HL-60 (cell line): ENCODE measurements at regions not wholly inside any gene's neighbourhood (a gene's known extent, or its start where the extent isn't known, plus 50 kb on each side); places are given as distances from the start of the nearest gene placed in this dataset.

ENCODE experiments used
- CTCF ChIP-seq: IDR thresholded peaks from one replicate; pipeline ENCODE4 v1.5.1; 2011; ENCODE audit warnings: low read length, control low read depth, inconsistent platforms; ENCODE audit not compliant: insufficient read depth
- GABPA ChIP-seq: IDR thresholded peaks from 2 replicates; pipeline ENCODE4 v1.6.1; 2012; ENCODE audit warnings: low read depth
- POLR2AphosphoS5 ChIP-seq: IDR thresholded peaks from 2 replicates; pipeline ENCODE4 v1.6.1; 2012; ENCODE audit warnings: low read depth
- REST ChIP-seq: IDR thresholded peaks from 2 replicates; pipeline ENCODE4 v1.6.1; 2012; ENCODE audit warnings: low read depth; ENCODE audit not compliant: insufficient replicate concordance
- SPI1 ChIP-seq: IDR thresholded peaks from 2 replicates; pipeline ENCODE4 v1.6.1; 2012; ENCODE audit warnings: low read depth, mild to moderate bottlenecking, borderline replicate concordance

- TF ChIP-seq CTCF: no peak
- no peak for TF ChIP-seq REST
- no peak for TF ChIP-seq POLR2AphosphoS5
- TF ChIP-seq GABPA: no peak
- no peak for TF ChIP-seq SPI1
Observed at GRCh38 chr3:87361271-87361670, 84.9 kb upstream of the POU1F1 start.
